IPS-NIHi7 (cell line): ENCODE measurements at regions not wholly inside any gene's neighbourhood (a gene's known extent, or its start where the extent isn't known, plus 50 kb on each side); places are given as distances from the start of the nearest gene placed in this dataset.

Experiments used
- DNase-seq: peaks from one replicate; pipeline ENCODE4 v3.0.0; 2012; ENCODE audit warnings: mixed read lengths; ENCODE audit errors: extremely low spot score

DNA sequence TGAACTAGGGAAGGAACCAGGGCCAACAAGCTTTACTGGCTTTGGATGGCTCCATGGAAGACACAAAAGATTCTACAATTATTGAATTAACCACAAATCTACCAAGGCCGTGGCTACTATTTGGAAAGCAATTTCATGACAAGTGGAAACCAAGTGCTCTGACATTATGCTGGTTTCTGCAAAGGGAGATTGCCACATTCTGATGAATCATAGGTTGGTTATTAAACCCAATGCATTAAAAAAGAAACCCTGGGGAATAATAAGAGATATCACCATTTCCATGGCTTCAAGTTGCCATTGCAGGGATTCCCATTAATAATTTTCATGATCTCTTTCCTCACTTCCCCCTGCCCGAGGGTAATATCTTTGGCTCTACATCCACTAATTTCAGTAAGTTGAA is 359.2 kb upstream of the NCAM2 start:
- no peak for DNase-seq

DNA sequence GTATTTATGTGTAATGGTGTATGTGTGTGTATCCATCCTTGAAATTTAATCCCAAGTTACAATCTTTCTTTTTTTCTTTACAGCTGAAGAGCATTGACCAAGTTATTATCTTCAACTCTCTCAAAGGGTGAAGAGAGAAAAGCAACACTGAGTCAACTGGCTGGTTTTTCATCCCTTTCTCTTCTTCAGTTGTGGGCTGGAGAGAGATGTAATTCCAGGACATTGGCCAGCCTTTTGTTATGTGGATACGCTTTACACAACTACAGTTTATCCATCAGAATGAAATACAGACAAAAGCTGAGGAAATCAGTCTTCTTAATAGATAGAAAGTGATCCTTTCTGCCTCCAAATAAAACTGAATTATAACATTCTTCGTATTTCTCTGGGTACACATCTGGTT is 357.0 kb upstream of the NCAM2 start:
- no peak for DNase-seq

DNA sequence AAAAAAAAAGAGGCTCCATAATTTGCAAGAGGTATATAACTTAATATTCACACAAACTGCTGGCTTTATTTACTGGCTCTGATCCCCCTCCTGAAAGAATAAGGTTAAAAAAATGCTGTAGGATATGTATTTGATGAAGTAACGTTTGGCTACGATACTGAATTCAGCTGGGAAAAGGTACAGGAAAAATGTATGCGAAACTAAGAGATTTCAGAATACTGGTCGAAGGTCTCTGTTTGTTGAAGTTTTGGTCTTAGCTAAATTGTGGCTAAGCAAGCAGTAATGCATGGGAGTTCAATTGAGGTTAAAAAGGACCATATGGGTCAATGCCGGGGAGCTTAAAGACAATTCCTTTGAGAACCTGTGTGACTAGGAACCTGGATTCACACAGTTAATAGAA is 355.5 kb upstream of the NCAM2 start:
- no peak for DNase-seq

DNA sequence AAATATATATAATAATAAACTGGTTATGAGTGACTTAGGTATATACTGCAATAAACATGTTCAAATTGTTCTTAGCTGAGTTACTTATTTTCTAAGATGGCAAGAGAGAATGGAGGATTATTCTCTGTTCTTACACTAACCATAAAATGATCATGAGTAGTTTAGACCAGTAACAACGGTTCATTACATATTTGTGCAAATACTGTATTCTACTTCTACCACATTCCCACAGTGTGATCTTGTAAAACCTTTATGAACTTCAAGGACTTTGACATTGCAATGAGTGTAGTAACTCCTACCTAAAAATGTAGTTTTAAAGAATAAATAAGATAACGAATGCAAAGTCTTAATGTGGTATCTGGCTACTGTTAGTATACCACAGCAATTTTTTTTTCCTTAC is 353.7 kb upstream of the NCAM2 start:
- DNase-seq = no peak

DNA sequence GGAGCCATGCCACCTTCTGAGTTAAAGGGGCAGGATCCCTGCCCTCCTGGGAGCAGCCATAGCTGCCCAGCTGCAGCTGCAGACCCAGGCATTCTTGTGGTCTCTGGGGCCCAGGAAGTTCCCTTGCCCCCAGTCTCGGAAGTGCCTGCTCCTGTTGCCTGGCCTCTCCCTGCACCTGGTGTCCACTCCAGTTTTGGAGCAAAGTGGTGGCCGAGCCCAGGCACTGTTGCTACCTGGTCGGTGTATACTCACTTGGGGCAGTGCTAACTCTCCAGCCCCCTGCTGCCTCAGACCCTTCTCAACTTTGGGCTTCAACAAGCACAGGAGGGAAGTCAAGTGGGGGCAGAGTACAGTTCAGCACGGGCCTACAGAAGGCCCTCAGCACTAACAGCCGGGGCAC is 352.9 kb upstream of the NCAM2 start:
- DNase-seq = no peak

DNA sequence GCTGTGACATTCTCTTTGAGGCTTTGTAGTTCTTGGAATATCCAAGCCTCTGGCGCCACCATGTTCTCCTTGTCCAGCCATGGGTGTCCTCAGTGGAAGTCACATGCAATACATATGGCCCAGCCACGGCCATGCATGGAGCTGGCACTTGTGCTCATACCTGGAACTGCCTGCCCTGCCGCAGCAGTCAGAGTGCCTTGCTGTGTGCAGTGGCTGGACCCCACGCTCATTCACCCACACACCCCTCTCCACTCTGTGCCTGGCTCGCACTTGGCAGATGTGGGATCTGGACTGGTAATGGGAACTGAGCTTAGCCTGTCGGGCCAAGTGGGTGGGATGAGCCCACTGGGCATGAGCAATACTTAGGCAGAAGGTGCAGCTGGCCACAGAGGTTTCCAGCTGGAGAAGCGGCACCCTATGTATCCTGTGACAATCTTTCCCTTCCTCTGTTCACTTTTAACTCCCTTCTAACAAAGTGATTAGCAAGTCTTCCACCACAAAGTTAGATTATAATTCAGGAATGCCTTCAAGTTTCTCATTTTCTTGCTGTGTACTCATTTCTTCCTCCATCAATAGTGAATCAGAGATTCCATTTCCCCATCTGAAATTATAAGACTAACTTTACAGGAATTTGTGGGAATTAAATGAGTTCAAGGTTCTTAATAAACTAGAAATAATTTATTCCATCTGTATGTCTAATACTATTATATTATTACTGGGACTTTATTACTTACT is 351.6 kb upstream of the NCAM2 start:
- no peak for DNase-seq

DNA sequence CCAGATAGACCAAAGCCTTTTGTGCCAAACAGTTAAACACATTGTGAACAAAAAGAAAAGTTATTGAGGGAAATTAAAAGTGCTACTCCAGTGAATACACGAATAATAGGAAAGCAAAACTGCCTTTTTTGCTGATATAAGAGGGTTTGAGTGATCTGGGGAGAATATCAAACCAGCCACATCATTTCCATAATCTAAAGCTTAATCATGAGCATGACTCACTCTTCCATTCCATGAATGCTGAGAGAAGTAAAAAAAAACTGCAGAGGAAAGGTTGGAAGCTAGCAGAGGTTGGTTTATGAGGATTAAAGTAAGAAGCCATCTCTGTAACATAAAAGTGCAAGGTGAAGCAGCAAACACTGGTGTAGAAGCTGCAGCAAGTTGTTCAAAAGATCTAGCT is 350.6 kb upstream of the NCAM2 start:
- no peak for DNase-seq

DNA sequence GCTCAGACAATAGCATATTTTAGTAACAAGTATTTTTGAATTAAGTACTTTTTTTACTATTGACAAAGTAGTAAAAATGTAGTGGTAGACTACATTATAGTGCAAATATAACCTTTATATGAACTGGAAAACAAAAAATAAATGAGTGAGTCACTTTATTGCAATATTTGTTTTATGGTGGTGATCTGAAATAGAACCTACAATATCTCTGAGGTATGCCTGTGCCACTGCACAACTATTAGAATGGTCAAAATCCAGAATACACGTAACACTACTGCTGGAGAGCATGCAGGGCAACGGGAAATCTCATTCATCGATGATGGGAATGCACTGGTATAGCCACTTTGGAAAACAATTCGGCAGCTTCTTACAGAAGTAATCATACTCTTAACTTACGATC is 349.0 kb upstream of the NCAM2 start:
- DNase-seq = no peak

DNA sequence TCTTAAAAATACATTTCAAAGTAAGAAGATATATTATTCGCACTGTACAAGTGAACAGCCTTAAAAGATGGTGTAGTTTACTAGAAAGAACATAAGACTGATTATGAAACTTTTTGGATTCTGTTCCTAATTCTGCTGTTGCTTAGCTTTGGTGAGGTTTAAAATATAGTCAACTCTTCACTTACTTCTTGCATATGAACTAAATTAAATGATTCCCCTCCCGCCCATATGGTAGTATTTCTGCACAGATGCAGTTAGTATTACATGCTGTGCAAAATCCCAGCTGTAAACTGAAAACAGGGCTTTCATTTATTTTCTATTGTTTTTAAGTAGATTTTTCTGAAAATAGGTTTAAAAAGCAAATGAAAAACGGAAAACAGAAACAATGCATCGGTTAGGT is 345.4 kb upstream of the NCAM2 start:
- no peak for DNase-seq

DNA sequence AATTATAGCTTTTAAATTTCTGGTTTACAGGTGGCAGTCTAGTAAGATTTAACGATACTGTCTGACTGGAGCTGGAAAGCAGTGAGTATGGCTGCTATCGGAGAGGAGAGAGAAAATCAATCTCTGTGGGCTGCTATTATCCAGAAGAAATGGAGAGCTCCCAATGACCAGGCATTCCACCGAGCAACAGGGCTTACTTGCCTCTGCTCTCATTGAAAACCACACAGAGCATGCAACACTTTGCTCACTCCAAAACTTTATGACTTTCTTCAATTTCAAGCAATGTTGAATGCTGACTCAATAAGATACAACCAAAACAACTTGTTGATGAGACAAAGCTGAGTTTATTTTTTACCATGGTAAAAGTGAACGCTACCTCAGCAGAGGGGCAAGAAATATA is 337.0 kb upstream of the NCAM2 start:
- peak; percentile 21 for DNase-seq

DNA sequence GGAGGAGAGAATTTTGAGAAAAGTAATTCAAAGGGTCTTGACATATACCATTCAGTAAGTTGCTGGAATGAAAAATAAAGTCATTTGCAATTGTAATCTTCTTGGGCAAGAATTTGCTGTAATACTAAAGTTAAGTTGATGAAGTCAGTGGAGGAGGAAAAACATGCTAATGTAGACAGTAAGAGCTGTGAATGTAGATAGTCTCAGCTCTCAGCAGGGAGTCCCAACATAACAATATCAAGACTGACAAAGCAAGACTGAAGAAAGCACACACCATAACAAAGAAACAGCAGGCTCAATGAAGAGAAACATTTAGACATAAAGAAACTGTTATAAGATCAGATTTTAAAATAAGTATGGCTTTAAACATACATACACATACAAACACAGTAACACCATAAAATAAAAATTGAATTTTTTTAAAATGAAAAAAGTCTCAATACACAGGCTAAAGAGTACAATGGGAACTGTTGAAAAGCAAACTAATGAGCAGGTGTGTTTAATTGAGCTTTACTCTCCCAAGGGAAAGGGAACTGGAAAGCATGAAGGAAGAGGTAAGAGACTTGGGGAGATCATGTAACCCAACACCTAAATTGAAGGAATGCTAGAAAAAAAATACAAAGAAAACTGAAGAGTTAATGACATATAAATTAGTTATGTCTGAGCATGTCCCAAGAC is 336.3 kb upstream of the NCAM2 start:
- DNase-seq = peak; percentile 21

DNA sequence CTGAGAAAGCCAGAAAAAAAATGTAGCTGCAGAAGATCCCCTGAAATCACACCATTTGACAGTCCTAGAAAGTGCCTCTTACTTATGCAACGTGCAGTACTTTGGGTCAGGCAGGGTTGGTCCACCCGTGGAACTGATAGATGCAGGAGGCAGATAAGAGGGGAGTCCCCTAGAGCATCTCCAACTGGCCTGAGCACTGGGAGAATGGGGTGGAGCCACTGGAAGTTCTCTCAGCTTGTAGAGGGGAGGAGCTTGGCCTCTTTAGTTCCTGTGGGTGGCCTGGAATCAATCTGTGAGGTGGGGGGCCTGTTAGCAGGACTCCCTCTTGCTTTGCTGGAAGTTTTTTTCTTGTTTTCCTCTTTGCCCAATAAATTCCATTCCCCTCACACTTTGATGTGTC is 335.7 kb upstream of the NCAM2 start:
- peak; percentile 10 for DNase-seq

DNA sequence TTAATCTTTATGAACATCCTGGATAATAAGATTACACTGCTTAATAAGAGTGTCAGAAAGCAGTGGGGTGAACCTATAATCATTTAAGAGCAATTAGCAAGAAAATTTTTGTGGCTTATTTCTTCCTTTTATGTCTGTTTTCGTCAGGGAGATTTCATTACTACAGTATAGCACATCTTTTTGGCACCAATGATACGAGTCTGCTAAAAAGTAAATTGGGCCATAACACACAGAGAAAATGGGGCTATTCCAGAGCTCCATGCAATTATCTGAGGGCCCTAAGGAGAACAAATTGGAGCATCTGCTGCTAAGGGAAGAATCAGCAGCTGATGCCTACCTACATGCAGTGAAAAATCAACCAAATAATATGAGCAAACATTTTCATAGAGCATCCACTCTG is 330.3 kb upstream of the NCAM2 start:
- DNase-seq = no peak

DNA sequence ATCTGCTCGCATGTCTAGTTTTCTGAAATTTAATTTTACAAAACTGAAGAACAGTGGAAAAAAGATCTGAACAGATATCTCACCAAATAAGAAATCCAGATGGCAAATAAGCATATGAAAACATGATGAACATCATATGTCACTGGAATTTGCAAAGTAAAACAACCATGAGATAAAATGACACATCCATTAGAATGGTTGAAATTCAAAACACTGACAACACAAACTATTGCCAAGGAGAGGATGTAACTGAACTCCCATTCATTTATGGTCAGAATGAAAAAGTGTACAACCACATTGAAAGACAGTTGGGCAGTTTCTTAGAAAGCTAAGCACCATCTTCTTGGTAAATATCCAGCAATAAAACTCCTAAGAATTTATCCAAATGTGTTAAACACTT is 312.7 kb upstream of the NCAM2 start:
- DNase-seq = no peak

DNA sequence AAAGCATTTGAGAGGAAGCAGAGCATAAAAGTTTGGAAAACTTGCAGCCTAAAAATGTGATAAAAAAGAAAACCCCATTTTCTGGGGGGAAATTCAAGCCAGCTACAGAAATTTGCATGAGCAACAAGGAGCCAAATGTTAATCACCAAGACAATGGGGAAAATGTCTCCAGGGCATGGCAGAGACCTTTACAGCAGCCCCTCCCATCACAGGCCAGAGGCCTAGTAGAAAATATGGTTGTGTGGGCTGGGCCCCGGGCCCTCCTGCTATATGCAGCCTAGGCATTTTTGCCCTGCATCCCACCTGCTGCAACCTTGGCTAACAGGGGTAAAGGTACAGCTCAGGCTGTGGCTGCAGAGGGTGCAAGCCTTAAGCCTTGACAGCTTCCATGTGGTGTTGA is 299.6 kb upstream of the NCAM2 start:
- no peak for DNase-seq

DNA sequence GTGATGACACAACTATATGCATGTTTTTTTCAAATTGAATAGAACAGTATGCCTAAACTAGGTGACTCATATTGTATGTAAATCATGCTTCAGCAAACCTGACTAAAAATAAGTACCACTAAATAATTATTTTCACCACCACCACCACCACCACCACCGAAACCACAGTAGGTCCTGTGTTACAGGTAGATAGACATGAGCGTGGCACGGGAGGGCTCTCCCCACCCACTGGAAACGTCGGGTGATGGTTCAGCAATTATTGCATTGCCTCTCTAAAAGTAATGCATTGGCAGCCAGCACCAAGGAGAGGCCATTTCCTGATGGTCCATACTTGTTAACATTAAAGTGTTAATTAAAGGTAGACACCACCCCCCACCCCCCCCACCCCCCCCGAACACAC is 297.0 kb upstream of the NCAM2 start:
- DNase-seq = no peak

DNA sequence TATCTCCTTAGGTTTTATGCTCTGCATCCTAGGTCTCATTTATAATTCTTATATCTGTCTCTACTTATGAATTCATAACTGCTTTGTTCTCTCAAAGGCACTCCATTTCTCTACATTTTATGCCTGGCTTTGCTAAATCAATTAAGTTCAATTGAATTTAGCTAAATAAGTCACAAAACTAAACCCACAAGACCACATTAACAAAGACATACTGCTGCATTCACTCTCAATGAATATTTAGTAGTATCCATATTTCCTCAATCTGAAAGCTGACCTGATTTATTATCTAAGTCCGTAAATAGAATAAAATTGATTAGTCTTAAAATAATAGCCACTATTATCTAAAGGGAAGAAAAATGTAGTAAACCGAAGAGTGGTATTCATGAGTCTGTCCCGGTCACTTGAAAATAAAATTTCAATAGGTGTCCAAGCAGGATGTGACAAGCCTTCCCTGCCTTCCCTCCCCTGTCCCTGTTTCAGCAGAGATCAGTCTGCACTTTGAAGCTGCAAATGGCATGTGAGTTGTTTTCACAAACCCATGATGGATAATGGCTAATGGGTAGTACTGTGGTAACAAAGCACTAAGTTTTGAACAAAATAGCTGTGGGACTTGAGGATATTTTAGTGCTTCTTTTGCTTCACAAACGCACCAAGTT is 295.0 kb upstream of the NCAM2 start:
- no peak for DNase-seq

DNA sequence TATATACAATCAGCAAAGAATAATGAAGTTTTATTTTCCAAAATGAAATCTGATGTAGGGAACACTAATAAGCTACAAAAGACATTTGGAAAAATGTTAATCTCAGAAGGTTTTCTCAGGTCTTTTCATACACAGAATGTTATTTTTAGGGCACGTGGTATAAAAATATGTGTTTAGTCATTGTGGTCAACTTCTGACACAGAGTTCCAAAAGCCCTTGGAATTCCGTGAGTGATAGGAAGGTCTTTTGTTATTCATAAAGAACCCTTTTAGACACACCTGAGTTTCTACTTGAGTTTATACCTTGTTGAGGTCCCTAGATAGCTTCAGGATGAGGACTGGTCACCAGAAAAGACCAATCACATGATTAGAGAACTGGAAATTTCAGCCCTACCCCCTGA is 277.6 kb upstream of the NCAM2 start:
- no peak for DNase-seq

DNA sequence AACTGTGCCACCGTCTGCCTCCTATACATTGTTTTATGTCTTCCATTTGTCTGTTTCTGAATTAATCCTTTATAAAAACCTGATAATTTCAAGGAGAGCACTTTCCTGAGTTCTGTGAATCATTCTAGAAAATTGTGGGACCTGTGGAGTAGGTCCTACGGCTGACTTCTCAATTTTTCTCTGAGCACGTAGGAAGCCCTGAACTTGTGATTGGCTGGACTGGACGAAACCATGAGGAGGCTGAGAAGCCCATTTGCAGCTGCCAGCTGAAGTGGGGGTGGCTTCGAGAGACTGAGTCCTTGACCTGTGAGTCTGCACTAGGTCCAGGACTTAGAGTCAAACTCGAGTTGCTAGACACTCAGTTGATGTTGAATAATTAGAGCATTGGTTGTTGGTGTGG is 277.1 kb upstream of the NCAM2 start:
- no peak for DNase-seq

DNA sequence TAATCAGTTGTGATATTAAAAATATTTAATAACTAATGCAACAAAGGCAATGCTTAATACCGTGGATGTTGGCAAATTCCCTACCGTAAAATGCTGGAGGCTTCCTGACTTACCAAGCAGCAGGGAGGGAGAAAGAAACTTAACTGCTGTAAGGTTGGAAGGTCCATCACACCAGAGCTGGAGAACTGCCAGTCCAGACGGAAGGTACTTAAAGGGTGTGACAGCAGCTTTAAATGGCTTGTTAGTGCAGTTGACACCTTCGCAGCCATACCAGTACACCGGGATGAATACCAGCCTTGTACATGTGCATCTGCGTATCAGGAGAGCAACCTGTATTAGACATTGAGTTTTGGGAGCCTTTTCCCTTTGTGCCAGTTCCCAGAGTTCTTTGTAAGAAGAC is 269.5 kb upstream of the NCAM2 start:
- no peak for DNase-seq

DNA sequence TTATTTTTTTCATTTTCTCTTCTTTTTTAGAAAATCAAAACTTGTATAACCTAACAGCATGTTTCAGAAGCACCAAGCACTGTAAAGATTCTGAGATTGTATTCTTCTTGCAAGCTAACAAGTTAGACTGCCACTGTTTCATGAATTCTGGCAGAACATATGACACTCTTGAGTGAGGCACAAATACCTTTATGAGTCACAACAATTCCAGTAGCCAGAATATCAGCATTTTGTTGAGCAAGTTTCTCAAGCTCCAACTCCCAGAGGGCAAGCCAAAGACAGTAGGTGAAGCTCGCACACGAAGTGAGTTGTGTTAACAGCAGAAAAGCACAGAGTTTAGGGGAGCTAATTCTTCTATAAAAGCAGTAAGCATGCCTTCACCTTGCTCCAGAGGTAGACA is 268.8 kb upstream of the NCAM2 start:
- DNase-seq = no peak

DNA sequence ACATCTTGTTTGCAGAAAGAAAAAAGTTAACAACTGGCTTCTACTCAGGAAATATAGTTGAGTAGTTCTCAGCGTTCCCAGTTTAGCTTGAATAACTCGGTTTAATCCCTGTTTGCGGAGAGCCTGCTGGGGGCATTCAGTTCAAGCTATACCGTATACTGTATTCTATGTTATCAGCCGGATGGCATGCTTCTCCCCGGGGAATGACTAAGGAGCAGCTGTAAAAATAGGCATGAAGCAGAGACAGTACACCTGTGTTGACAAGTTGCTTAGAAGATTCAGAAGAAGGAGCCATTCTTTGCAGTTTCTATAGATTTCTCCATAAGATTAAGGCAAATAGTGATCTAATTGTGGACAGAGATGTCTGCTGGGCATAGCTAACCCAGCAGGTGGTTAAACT is 267.8 kb upstream of the NCAM2 start:
- DNase-seq = no peak

DNA sequence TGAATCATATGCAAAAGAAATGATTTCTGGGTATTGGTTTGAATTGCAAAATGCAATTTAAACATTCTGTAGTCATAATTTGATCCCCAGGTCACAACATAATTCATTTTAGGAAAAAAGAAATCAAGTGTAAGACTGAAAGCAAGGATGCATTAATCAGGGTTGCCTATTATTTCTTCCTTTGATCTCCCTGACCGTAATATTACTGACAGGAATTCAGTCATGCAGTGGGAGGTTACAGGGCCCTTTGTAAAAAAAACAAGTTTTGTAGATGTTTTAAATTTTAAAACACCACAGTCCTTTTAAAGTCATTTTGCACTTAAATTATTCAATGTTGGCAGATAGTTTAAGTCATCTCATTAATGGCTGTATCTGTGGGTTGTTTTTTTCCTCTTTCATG is 263.0 kb upstream of the NCAM2 start:
- DNase-seq = no peak
